ENCODE measurements at regions not wholly inside any gene's neighbourhood (a gene's known extent, or its start where the extent isn't known, plus 50 kb on each side); places are given as distances from the start of the nearest gene placed in this dataset.

DNA sequence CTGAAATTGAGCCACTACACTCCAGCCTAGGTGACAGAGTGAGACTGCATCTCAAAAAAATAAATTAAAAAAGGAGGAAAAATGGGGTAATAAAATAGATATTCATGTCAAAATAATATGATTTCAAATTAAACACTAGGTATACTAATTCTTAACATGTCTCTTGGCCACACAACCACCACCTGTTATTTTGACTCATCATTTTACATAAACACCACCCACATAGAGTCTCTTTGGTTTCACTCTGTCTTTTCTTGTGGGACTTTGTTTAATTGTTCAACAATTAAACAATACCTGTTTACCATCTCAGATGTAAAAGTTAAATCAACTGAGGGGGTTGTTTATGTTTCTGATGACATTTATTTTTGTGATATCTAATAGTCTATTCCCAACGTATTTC lies 476.8 kb upstream of the ADGRB3 start:
- Histone ChIP-seq H2AFZ (ENCODE audit: low read depth) (no peak overlapping the region), H3K4me2 (peak overlapping the region; percentile 36), H3K27me3 (ENCODE audit: insufficient read depth, low read depth) (no peaks in the 10 kb centered on the region), H3K36me3 (ENCODE audit: insufficient read depth) (no peaks in the 10 kb centered on the region), H3K4me1 (ENCODE audit: low read depth, poor library complexity, severe bottlenecking) (peaks cover 50% of the 10 kb centered on the region), H3K9ac (no peak overlapping the region), H3K4me3 (IDR thresholded peaks at IDR 0.05; ENCODE audit: insufficient read depth, low read depth, low read length) (no peak overlapping the region), H3K27ac (no peak overlapping the region), H4K20me1 (ENCODE audit: insufficient read depth) (no peaks in the 10 kb centered on the region), H3K79me2 (ENCODE audit: insufficient read depth, low read depth) (no peaks in the 10 kb centered on the region)
- TF ChIP-seq, protein P1, sequence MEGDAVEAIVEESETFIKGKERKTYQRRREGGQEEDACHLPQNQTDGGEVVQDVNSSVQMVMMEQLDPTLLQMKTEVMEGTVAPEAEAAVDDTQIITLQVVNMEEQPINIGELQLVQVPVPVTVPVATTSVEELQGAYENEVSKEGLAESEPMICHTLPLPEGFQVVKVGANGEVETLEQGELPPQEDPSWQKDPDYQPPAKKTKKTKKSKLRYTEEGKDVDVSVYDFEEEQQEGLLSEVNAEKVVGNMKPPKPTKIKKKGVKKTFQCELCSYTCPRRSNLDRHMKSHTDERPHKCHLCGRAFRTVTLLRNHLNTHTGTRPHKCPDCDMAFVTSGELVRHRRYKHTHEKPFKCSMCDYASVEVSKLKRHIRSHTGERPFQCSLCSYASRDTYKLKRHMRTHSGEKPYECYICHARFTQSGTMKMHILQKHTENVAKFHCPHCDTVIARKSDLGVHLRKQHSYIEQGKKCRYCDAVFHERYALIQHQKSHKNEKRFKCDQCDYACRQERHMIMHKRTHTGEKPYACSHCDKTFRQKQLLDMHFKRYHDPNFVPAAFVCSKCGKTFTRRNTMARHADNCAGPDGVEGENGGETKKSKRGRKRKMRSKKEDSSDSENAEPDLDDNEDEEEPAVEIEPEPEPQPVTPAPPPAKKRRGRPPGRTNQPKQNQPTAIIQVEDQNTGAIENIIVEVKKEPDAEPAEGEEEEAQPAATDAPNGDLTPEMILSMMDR (conservative IDR thresholded peaks at IDR 0.05; ENCODE audit: low read depth, low read length) = no peak

DNA sequence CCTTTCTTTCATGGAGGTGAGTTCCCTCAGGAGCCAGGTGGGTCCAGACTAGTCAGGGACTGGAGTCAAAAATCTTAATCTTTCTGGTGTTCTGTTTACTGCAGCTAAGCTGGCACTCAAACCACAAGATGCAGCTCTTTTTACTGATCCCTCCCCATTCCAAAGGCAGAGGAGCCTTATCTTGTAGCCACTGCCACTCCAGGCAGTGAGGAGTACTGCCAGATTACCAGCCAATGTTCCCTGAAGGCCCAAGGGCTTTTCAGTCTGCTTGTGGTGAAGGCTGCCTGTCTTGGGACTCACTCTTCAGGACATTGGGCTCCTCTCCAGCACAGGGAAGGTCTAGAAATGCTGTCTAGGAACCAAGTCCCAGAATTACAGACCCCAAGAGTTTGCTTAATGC lies 490.4 kb upstream of the ADGRB3 start:
- H3K27ac ChIP-seq = no peak overlapping the region
- H4K20me1 ChIP-seq (ENCODE audit: insufficient read depth) = no peaks in the 10 kb centered on the region
- no peaks in the 10 kb centered on the region for H3K79me2 ChIP-seq (ENCODE audit: insufficient read depth, low read depth)
- no peak overlapping the region for H3K4me3 ChIP-seq (IDR thresholded peaks at IDR 0.05; ENCODE audit: insufficient read depth, low read depth, low read length)
- no peaks in the 10 kb centered on the region for H3K36me3 ChIP-seq (ENCODE audit: insufficient read depth)
- no peak overlapping the region for H3K4me2 ChIP-seq
- no peak overlapping the region for H2AFZ ChIP-seq (ENCODE audit: low read depth)
- no peak overlapping the region for H3K9ac ChIP-seq
- no peaks in the 10 kb centered on the region for H3K4me1 ChIP-seq (ENCODE audit: low read depth, poor library complexity, severe bottlenecking)
- TF ChIP-seq, protein P1 (conservative IDR thresholded peaks at IDR 0.05; ENCODE audit: low read depth, low read length) = no peak
- no peaks in the 10 kb centered on the region for H3K27me3 ChIP-seq (ENCODE audit: insufficient read depth, low read depth)

DNA sequence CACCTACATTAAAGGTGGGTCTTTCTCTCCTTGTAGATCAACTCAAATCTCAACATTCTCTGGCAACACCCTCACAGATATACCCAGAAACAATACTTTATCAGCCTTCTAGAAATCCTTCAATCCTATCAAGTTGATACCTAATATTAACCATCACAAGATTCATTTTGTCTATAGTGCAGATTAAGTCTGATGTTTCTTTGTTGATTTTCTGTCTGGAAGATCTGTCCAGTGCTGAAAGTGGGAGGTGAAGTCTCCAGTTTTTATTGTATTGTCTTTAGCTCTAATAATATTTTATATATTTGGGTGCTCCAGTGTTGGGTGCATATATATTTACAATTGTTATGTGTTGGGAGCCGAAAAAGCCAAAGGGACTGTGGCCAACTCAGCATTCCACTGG lies 493.9 kb upstream of the ADGRB3 start:
- TF ChIP-seq, protein P1 (conservative IDR thresholded peaks at IDR 0.05; ENCODE audit: low read depth, low read length) = no peak
- no peak overlapping the region for H3K4me3 ChIP-seq (IDR thresholded peaks at IDR 0.05; ENCODE audit: insufficient read depth, low read depth, low read length)
- H3K36me3 ChIP-seq (ENCODE audit: insufficient read depth) = no peaks in the 10 kb centered on the region
- H3K27me3 ChIP-seq (ENCODE audit: insufficient read depth, low read depth) = no peaks in the 10 kb centered on the region
- no peaks in the 10 kb centered on the region for H3K4me1 ChIP-seq (ENCODE audit: low read depth, poor library complexity, severe bottlenecking)
- H3K27ac ChIP-seq = no peak overlapping the region
- no peaks in the 10 kb centered on the region for H3K79me2 ChIP-seq (ENCODE audit: insufficient read depth, low read depth)
- H3K4me2 ChIP-seq = no peak overlapping the region
- H3K9ac ChIP-seq = no peak overlapping the region
- no peak overlapping the region for H2AFZ ChIP-seq (ENCODE audit: low read depth)
- H4K20me1 ChIP-seq (ENCODE audit: insufficient read depth) = no peaks in the 10 kb centered on the region

- no peak overlapping the region for H3K9ac ChIP-seq
- no peak overlapping the region for H3K4me3 ChIP-seq (IDR thresholded peaks at IDR 0.05; ENCODE audit: insufficient read depth, low read depth, low read length)
- no peaks in the 10 kb centered on the region for H3K36me3 ChIP-seq (ENCODE audit: insufficient read depth)
These were observed 496.0 kb upstream of the ADGRB3 start for GRCh38 chr6:68139130-68139529.

More at GRCh38 chr6:68139130-68139529, 496.0 kb upstream of the ADGRB3 start:
- no peaks in the 10 kb centered on the region for H4K20me1 ChIP-seq (ENCODE audit: insufficient read depth)
- H3K4me1 ChIP-seq (ENCODE audit: low read depth, poor library complexity, severe bottlenecking) = no peaks in the 10 kb centered on the region
- H3K27ac ChIP-seq = no peak overlapping the region
- no peaks in the 10 kb centered on the region for H3K27me3 ChIP-seq (ENCODE audit: insufficient read depth, low read depth)
- no peak overlapping the region for H2AFZ ChIP-seq (ENCODE audit: low read depth)
- TF ChIP-seq, protein P1 (conservative IDR thresholded peaks at IDR 0.05; ENCODE audit: low read depth, low read length) = no peak
- H3K4me2 ChIP-seq = no peak overlapping the region
- H3K79me2 ChIP-seq (ENCODE audit: insufficient read depth, low read depth) = no peaks in the 10 kb centered on the region
